CD14-positive monocyte (primary cell): ENCODE measurements at regions not wholly inside any gene's neighbourhood (a gene's known extent, or its start where the extent isn't known, plus 50 kb on each side); places are given as distances from the start of the nearest gene placed in this dataset.

ENCODE experiments used
- DNase-seq, 3 donors: peaks; one replicate each; pipeline ENCODE4 v3.0.0-alpha.2; 2011 to 2022
- H2AFZ ChIP-seq: 2 replicates; pipeline ENCODE4 v1.6.0; 2012; ENCODE audit warnings: mild to moderate bottlenecking, low read depth, low read length, inconsistent platforms; ENCODE audit not compliant: insufficient read depth, poor library complexity, severe bottlenecking
- H3K27ac ChIP-seq, 2 donors: 1 replicate in 1 of 2; 2 replicates in 1 of 2; pipeline ENCODE4 v1.5.1; 2012 to 2013; ENCODE audit warnings: low read length in 2 of 2, control low read depth in 1 of 2, inconsistent platforms in 1 of 2, low read depth in 1 of 2, mild to moderate bottlenecking in 1 of 2
- H3K27me3 ChIP-seq, 2 donors: one replicate each; pipeline versions ENCODE4 v1.6.0 to v1.6.1; 2011 to 2013; ENCODE audit warnings: low read length in 2 of 2; ENCODE audit not compliant: control insufficient read depth in 2 of 2, insufficient read depth in 2 of 2
- H3K36me3 ChIP-seq, 2 donors: replicated peaks in 1 of 2; 1 replicate in 1 of 2; 2 replicates in 1 of 2; pipeline versions ENCODE4 v1.5.1 to v1.6.1; 2012 to 2013; ENCODE audit warnings: low read length in 2 of 2, control low read depth in 1 of 2, inconsistent platforms in 1 of 2, mild to moderate bottlenecking in 1 of 2; ENCODE audit not compliant: insufficient read depth in 2 of 2, control insufficient read depth in 1 of 2
- H3K4me1 ChIP-seq, 2 donors: 1 replicate in 1 of 2; 2 replicates in 1 of 2; pipeline versions ENCODE4 v1.5.1 to v1.6.1; 2012 to 2013; ENCODE audit warnings: low read length in 2 of 2, control low read depth in 1 of 2, inconsistent platforms in 1 of 2, mild to moderate bottlenecking in 1 of 2, moderate library complexity in 1 of 2; ENCODE audit not compliant: insufficient read depth in 2 of 2, control insufficient read depth in 1 of 2
- H3K4me2 ChIP-seq: replicated peaks from 2 replicates; pipeline ENCODE3; 2012; ENCODE audit warnings: low read length, moderate library complexity, mild to moderate bottlenecking; ENCODE audit not compliant: poor library complexity, severe bottlenecking; ENCODE audit errors: extremely low read depth
- H3K4me3 ChIP-seq, 3 experiments: fragments of 200-600 bp in 1 of 3; sonication (generic) in 1 of 3; replicated peaks in 1 of 3; 1 replicate in 2 of 3; 2 replicates in 1 of 3; pipeline ENCODE4 v1.5.1; 2011 to 2013; ENCODE audit warnings: low read length in 3 of 3, mild to moderate bottlenecking in 3 of 3, control low read depth in 2 of 3, low read depth in 2 of 3, inconsistent platforms in 1 of 3, moderate library complexity in 1 of 3
- H3K79me2 ChIP-seq: 2 replicates; pipeline ENCODE4 v1.6.0; 2012; ENCODE audit warnings: mild to moderate bottlenecking, control low read depth, inconsistent platforms, low read length, moderate library complexity; ENCODE audit not compliant: insufficient read depth
- H3K9ac ChIP-seq: 2 replicates; pipeline ENCODE4 v1.6.0; 2017; ENCODE audit warnings: low read length, mild to moderate bottlenecking; ENCODE audit not compliant: insufficient read depth, poor library complexity, severe bottlenecking
- H3K9me3 ChIP-seq, 2 donors: replicated peaks in 1 of 2; 1 replicate in 1 of 2; 2 replicates in 1 of 2; pipeline versions ENCODE4 v1.5.1 to v1.6.1; 2012 to 2013; ENCODE audit warnings: low read length in 2 of 2, control low read depth in 1 of 2; ENCODE audit not compliant: control insufficient read depth in 1 of 2, insufficient read depth in 1 of 2
- H4K20me1 ChIP-seq: 2 replicates; pipeline ENCODE4 v1.6.0; 2012; ENCODE audit warnings: mild to moderate bottlenecking, low read length, control low read depth, moderate library complexity; ENCODE audit not compliant: insufficient read depth
- H3K27ac Mint-ChIP-seq, 7 donors: one replicate each; pipeline ENCODE4 v1.8.0; 2020; ENCODE audit warnings: mild to moderate bottlenecking in 7 of 7, mixed read lengths in 7 of 7, moderate library complexity in 6 of 7, inconsistent platforms in 2 of 7
- H3K27me3 Mint-ChIP-seq, 3 donors: one replicate each; pipeline ENCODE4 v1.8.0; 2021 to 2022; ENCODE audit warnings: low read depth in 3 of 3, mild to moderate bottlenecking in 3 of 3, mixed read lengths in 3 of 3, moderate library complexity in 3 of 3, inconsistent platforms in 1 of 3
- H3K36me3 Mint-ChIP-seq, 2 donors: one replicate each; pipeline ENCODE4 v1.8.0; 2020; ENCODE audit warnings: mixed read lengths in 2 of 2, inconsistent platforms in 1 of 2, mild to moderate bottlenecking in 1 of 2
- H3K4me1 Mint-ChIP-seq: one replicate; pipeline ENCODE4 v1.8.0; 2020; ENCODE audit warnings: mild to moderate bottlenecking, mixed read lengths
- H3K4me3 Mint-ChIP-seq, 2 donors: one replicate each; pipeline ENCODE4 v1.8.0; 2020; ENCODE audit warnings: mild to moderate bottlenecking in 2 of 2, mixed read lengths in 2 of 2, moderate library complexity in 1 of 2
- H3K9me3 Mint-ChIP-seq, 7 donors: one replicate each; pipeline ENCODE4 v1.8.0; 2020 to 2022; ENCODE audit warnings: mixed read lengths in 7 of 7, mild to moderate bottlenecking in 6 of 7, moderate library complexity in 6 of 7, inconsistent platforms in 2 of 7
- CTCF ChIP-seq: fragments of 200-600 bp; IDR thresholded peaks from one replicate; pipeline ENCODE4 v1.8.0; 2022; ENCODE audit warnings: antibody characterized with exemption, mild to moderate bottlenecking
- WGBS: methylation state at CpG from one replicate; pipeline ENCODE4 v1.1.5; 2013; ENCODE audit warnings: missing lambda C conversion rate; ENCODE audit not compliant: insufficient coverage; 5-methylcytosine and 5-hydroxymethylcytosine counted together
- intact Hi-C, 2 donors: fragments of 100-400 bp; cut with micrococcal nuclease; formaldehyde crosslinking; loops; one replicate each; pipeline versions ENCODE4 v1.15.0 to v1.15.1; 2023

- TF ChIP-seq CTCF, result no peak
- Histone ChIP-seq H3K36me3 (no peaks in the 10 kb centered on the region), H2AFZ (no peak overlapping the region), H3K4me3 (no peak overlapping the region), H3K9ac (no peak overlapping the region), H3K4me1 (no peaks in the 10 kb centered on the region), H4K20me1 (no peaks in the 10 kb centered on the region), H3K4me2 (no peak overlapping the region), H3K9me3 (no peaks in the 10 kb centered on the region), H3K27me3 (no peaks in the 10 kb centered on the region), H3K27ac (no peak overlapping the region), H3K79me2 (no peaks in the 10 kb centered on the region)
- Mint-ChIP-seq H3K9me3 (no peaks in the 10 kb centered on the region), H3K27me3 (no peaks in the 10 kb centered on the region), H3K27ac (no peak overlapping the region), H3K4me3 (no peak overlapping the region), H3K36me3 (no peaks in the 10 kb centered on the region), H3K4me1 (no peaks in the 10 kb centered on the region)
- no peak for DNase-seq
- intact Hi-C loops, result no loop called here
Measured at GRCh38 chr11:92308366-92308765, 83.7 kb downstream of the FAT3 start.

DNA sequence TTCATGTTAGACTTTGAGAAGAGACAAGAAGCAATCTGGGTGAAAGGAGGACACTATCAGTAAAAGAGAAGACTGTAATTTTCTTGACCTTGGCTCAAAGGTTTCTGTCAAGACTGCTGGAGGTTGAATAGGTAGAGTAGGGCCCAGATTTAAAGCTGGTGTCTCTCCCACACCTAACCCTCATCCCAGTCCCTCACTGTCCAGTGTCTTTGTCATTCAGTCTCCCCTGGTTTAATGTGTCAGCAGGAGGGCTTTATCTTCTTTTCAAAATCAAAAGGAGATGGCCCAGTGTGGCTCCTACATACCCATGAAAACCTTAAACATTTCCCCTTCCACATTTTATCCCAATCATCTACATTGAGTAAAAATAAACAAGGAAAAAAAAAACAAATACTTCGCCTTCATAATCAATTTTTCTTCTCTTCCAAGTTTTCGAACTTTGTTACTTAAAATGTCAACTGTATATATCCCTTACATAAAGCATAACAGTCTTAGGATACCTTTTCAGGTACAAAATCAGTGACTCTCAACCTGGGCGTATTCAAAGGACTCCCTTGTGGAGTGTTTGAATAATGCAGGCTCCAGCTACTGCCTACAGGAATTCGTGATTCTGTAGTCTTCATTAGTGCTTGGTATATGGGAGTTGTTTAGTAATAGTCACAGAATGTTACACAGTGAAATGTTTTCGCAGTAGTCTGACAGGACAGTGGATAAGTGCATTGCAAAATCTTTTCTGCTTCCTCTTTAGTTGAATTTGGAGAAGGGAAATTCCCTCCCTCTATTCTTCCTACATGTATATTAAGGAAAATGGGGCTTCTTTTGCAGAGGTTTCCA is 87.2 kb downstream of the FAT3 start:
- no peaks in the 10 kb centered on the region for H3K79me2 ChIP-seq
- no peak overlapping the region for H3K4me2 ChIP-seq
- no peaks in the 10 kb centered on the region for H3K27me3 ChIP-seq
- Mint-ChIP-seq H3K4me1 (no peaks in the 10 kb centered on the region), H3K27ac (no peak overlapping the region), H3K27me3 (no peaks in the 10 kb centered on the region), H3K4me3 (no peak overlapping the region), H3K9me3 (peaks cover 0 to 3% (median 0%) of the 10 kb centered on the region in 7 donors), H3K36me3 (no peaks in the 10 kb centered on the region)
- TF ChIP-seq CTCF, result no peak
- H3K9me3 ChIP-seq, result no peaks in the 10 kb centered on the region
- H4K20me1 ChIP-seq, result no peaks in the 10 kb centered on the region
- no peaks in the 10 kb centered on the region for H3K4me1 ChIP-seq
- H3K27ac ChIP-seq, result no peak overlapping the region
- no peak overlapping the region for H3K4me3 ChIP-seq
- no peak for DNase-seq
- intact Hi-C loops, result no loop called here
- no peaks in the 10 kb centered on the region for H3K36me3 ChIP-seq
- 50% methylated on average over 2 of the region's 5 CpGs for WGBS
- no peak overlapping the region for H3K9ac ChIP-seq
- H2AFZ ChIP-seq, result no peak overlapping the region
